ENCODE measurements at regions not wholly inside any gene's neighbourhood (a gene's known extent, or its start where the extent isn't known, plus 50 kb on each side); places are given as distances from the start of the nearest gene placed in this dataset.

GRCh38 chr6:80454661-80455365 lies 348.3 kb downstream of the BCKDHB start:
- ATAC-seq (no peak), DNase-seq (no peak)
- Mint-ChIP-seq H3K4me3 (no peak overlapping the region), H3K27ac (no peak overlapping the region), H3K27me3 (no peaks in the 10 kb centered on the region), H3K4me1 (peaks cover 11% of the 10 kb centered on the region), H3K9me3 (ENCODE audit: low read depth) (no peaks in the 10 kb centered on the region), H3K36me3 (no peaks in the 10 kb centered on the region)
- CTCF ChIA-PET = no interaction called here

DNA sequence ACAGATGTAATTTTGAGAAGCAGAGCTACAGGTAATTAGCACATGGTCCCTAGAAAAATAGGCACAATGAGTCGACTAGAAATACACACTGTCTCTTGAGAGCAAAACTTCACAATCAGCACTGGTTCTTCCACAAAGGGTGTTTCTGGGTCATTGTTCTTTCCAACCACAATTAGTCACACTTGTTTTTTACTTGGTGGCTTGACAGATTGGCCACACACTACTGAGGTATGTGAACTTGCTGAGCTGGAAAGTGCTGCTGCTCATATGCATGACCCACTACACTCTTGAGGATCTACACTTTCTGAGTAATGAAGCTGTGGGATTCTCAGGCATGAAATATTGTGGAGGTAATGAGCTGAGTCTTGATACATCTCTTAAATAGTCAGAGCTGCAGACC lies 347.7 kb downstream of the BCKDHB start:
- peak; percentile 65 for ATAC-seq
- no peaks in the 10 kb centered on the region for H3K36me3 Mint-ChIP-seq
- CTCF ChIA-PET = no interaction called here
- no peak overlapping the region for H3K4me3 Mint-ChIP-seq
- H3K27me3 Mint-ChIP-seq = no peaks in the 10 kb centered on the region
- H3K27ac Mint-ChIP-seq = no peak overlapping the region
- peak; percentile 40 for DNase-seq
- no peaks in the 10 kb centered on the region for H3K9me3 Mint-ChIP-seq (ENCODE audit: low read depth)
- peaks cover 11% of the 10 kb centered on the region for H3K4me1 Mint-ChIP-seq

- Mint-ChIP-seq H3K27ac (no peak overlapping the region), H3K4me3 (no peak overlapping the region), H3K9me3 (ENCODE audit: low read depth) (no peaks in the 10 kb centered on the region), H3K4me1 (peaks cover 6% of the 10 kb centered on the region), H3K36me3 (no peaks in the 10 kb centered on the region), H3K27me3 (no peaks in the 10 kb centered on the region)
- no peak for DNase-seq
- no peak for ATAC-seq
- CTCF ChIA-PET = no interaction called here
These were observed 343.3 kb downstream of the BCKDHB start for GRCh38 chr6:80449726-80450125.

DNA sequence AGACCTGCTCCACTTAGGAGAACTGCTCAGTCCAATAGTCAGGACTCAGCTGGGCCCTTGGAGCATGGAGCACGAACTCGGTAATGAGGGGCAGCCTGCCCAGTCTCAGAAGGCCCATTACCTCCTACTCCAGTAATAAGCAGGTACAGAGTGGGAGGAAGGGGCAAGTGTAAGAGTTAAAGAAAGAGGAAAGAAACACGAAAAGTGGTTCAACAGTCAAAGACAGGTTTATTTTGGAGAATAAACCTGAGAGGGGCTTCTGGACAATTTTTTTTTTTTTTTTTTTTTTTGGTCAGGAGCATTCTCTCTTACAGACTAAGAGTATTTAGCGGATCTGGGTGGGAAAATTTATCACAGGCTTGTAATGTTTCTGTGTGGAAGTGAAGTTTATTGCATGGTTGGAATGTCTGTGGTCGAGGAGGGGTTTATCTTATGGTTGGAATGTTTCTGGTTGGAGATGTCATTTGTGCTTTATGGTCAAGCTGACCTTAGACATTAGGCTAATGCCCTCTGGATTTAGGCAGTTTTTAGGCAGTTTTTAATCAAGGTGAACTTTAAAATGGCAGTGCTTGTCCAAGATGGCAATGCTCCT lies 340.1 kb downstream of the BCKDHB start:
- Mint-ChIP-seq H3K4me1 (no peaks in the 10 kb centered on the region), H3K27ac (no peak overlapping the region), H3K27me3 (no peaks in the 10 kb centered on the region), H3K9me3 (ENCODE audit: low read depth) (no peaks in the 10 kb centered on the region), H3K4me3 (no peak overlapping the region), H3K36me3 (no peaks in the 10 kb centered on the region)
- CTCF ChIA-PET = no interaction called here
- DNase-seq (no peak), ATAC-seq (no peak)

- no peaks in the 10 kb centered on the region for H3K36me3 Mint-ChIP-seq
- H3K9me3 Mint-ChIP-seq (ENCODE audit: low read depth) = no peaks in the 10 kb centered on the region
- H3K4me3 Mint-ChIP-seq = no peak overlapping the region
- CTCF ChIA-PET = no interaction called here
- no peaks in the 10 kb centered on the region for H3K27me3 Mint-ChIP-seq
- no peak overlapping the region for H3K27ac Mint-ChIP-seq
- no peaks in the 10 kb centered on the region for H3K4me1 Mint-ChIP-seq
- ATAC-seq (no peak), DNase-seq (no peak)
These were observed 339.3 kb downstream of the BCKDHB start for GRCh38 chr6:80445751-80446150.

- Mint-ChIP-seq H3K27me3 (no peaks in the 10 kb centered on the region), H3K9me3 (ENCODE audit: low read depth) (no peaks in the 10 kb centered on the region), H3K36me3 (no peaks in the 10 kb centered on the region), H3K27ac (no peak overlapping the region), H3K4me1 (no peaks in the 10 kb centered on the region), H3K4me3 (no peak overlapping the region)
- no peak for DNase-seq
- ATAC-seq = no peak
- CTCF ChIA-PET = no interaction called here
These were observed 335.9 kb downstream of the BCKDHB start for GRCh38 chr6:80442366-80442765.

DNA sequence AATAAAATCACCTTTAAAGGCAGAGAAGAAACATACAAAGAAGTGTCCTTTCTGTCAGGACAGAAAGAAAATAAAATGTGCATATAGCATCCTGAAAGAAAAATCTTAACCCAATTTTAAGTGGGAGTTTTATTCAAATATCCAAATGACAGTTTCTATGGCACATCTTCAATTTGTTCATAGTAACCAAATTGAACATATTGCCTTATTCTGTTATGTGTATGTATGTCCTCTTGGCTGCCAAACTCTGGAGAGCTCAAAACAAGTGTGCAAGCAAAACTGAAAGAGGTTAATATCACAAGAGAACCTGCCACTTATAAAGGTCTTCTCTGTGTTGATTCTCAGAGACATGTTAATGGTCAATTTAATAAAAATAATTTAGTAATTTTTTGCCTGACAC lies 334.7 kb downstream of the BCKDHB start:
- no peaks in the 10 kb centered on the region for H3K4me1 Mint-ChIP-seq
- no peaks in the 10 kb centered on the region for H3K36me3 Mint-ChIP-seq
- H3K27me3 Mint-ChIP-seq = no peaks in the 10 kb centered on the region
- CTCF ChIA-PET = no interaction called here
- H3K27ac Mint-ChIP-seq = no peak overlapping the region
- H3K4me3 Mint-ChIP-seq = no peak overlapping the region
- no peaks in the 10 kb centered on the region for H3K9me3 Mint-ChIP-seq (ENCODE audit: low read depth)
- ATAC-seq (no peak), DNase-seq (no peak)

GRCh38 chr6:80440496-80441115 lies 334.1 kb downstream of the BCKDHB start:
- no peak for ATAC-seq
- Mint-ChIP-seq H3K4me1 (no peaks in the 10 kb centered on the region), H3K4me3 (no peak overlapping the region), H3K36me3 (no peaks in the 10 kb centered on the region), H3K9me3 (ENCODE audit: low read depth) (no peaks in the 10 kb centered on the region), H3K27me3 (no peaks in the 10 kb centered on the region), H3K27ac (no peak overlapping the region)
- CTCF ChIA-PET = no interaction called here
- no peak for DNase-seq

GRCh38 chr6:80439721-80440470 lies 333.4 kb downstream of the BCKDHB start:
- Mint-ChIP-seq H3K36me3 (no peaks in the 10 kb centered on the region), H3K4me1 (no peaks in the 10 kb centered on the region), H3K27ac (no peak overlapping the region), H3K27me3 (no peaks in the 10 kb centered on the region), H3K4me3 (no peak overlapping the region), H3K9me3 (ENCODE audit: low read depth) (no peaks in the 10 kb centered on the region)
- no peak for DNase-seq
- CTCF ChIA-PET = no interaction called here
- no peak for ATAC-seq

- CTCF ChIA-PET = no interaction called here
- Mint-ChIP-seq H3K27ac (no peak overlapping the region), H3K36me3 (no peaks in the 10 kb centered on the region), H3K4me3 (no peak overlapping the region), H3K27me3 (no peaks in the 10 kb centered on the region), H3K4me1 (no peaks in the 10 kb centered on the region), H3K9me3 (ENCODE audit: low read depth) (no peaks in the 10 kb centered on the region)
- ATAC-seq (no peak), DNase-seq (no peak)
These were observed 332.3 kb downstream of the BCKDHB start for GRCh38 chr6:80438772-80439171.

GRCh38 chr6:80437801-80438200 lies 331.3 kb downstream of the BCKDHB start:
- DNase-seq (no peak), ATAC-seq (no peak)
- no peaks in the 10 kb centered on the region for H3K4me1 Mint-ChIP-seq
- H3K27ac Mint-ChIP-seq = no peak overlapping the region
- H3K36me3 Mint-ChIP-seq = no peaks in the 10 kb centered on the region
- no peak overlapping the region for H3K4me3 Mint-ChIP-seq
- CTCF ChIA-PET = no interaction called here
- no peaks in the 10 kb centered on the region for H3K27me3 Mint-ChIP-seq
- H3K9me3 Mint-ChIP-seq (ENCODE audit: low read depth) = no peaks in the 10 kb centered on the region

GRCh38 chr6:80437221-80437620 lies 330.8 kb downstream of the BCKDHB start:
- H3K4me3 Mint-ChIP-seq = no peak overlapping the region
- H3K4me1 Mint-ChIP-seq = no peaks in the 10 kb centered on the region
- no peaks in the 10 kb centered on the region for H3K9me3 Mint-ChIP-seq (ENCODE audit: low read depth)
- ATAC-seq (no peak), DNase-seq (no peak)
- no peaks in the 10 kb centered on the region for H3K36me3 Mint-ChIP-seq
- CTCF ChIA-PET = no interaction called here
- H3K27me3 Mint-ChIP-seq = no peaks in the 10 kb centered on the region
- H3K27ac Mint-ChIP-seq = no peak overlapping the region

DNA sequence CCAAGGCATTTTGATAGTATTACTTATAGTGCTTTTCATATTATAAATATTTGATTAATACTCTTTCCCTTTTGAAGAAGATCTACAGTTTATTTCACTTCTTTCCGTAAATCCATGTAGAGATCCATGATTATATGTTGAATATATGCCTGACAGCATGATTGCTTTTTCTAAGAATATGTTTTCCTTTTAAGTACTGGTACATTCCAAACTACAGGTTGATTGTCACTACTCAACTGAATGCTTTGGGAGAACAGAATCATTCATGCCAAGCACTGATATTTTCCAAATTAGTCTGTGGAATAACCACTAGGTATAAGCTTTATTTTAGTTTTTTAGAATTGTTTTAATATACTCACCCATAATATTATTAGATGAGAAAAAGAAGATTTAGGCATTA lies 330.2 kb downstream of the BCKDHB start:
- H3K36me3 Mint-ChIP-seq = no peaks in the 10 kb centered on the region
- H3K4me3 Mint-ChIP-seq = no peak overlapping the region
- H3K27me3 Mint-ChIP-seq = no peaks in the 10 kb centered on the region
- no peak overlapping the region for H3K27ac Mint-ChIP-seq
- no peaks in the 10 kb centered on the region for H3K4me1 Mint-ChIP-seq
- H3K9me3 Mint-ChIP-seq (ENCODE audit: low read depth) = no peaks in the 10 kb centered on the region
- no peak for ATAC-seq
- CTCF ChIA-PET = no interaction called here
- no peak for DNase-seq

GRCh38 chr6:80435457-80435856 lies 329.0 kb downstream of the BCKDHB start:
- Mint-ChIP-seq H3K4me3 (no peak overlapping the region), H3K27me3 (no peaks in the 10 kb centered on the region), H3K27ac (no peak overlapping the region), H3K4me1 (no peaks in the 10 kb centered on the region), H3K9me3 (ENCODE audit: low read depth) (no peaks in the 10 kb centered on the region), H3K36me3 (no peaks in the 10 kb centered on the region)
- CTCF ChIA-PET = no interaction called here
- DNase-seq = no peak
- ATAC-seq = no peak

Data from activated CD8-positive, alpha-beta memory T cell treated with anti-CD3 and anti-CD28 coated beads, Interleukin-2, amount 10 ng/mL, durations not matched to agents 7 days and 5 days (primary cell).